Stimulated activated CD8-positive, alpha-beta memory T cell treated with anti-CD3 and anti-CD28 coated beads, Interleukin-7, amount 100 ng/mL, for 24 hours (primary cell): ENCODE measurements at regions not wholly inside any gene's neighbourhood (a gene's known extent, or its start where the extent isn't known, plus 50 kb on each side); places are given as distances from the start of the nearest gene placed in this dataset.
"Not testable (repeated sequence)": the region's sequence is repeated elsewhere in the genome, so short reads cannot be mapped to it uniquely, and the experiment has no call there.

Source experiments
- DNase-seq: peaks from one replicate; pipeline ENCODE4 v3.0.0-alpha.2; 2020; ENCODE audit warnings: low read depth

DNA sequence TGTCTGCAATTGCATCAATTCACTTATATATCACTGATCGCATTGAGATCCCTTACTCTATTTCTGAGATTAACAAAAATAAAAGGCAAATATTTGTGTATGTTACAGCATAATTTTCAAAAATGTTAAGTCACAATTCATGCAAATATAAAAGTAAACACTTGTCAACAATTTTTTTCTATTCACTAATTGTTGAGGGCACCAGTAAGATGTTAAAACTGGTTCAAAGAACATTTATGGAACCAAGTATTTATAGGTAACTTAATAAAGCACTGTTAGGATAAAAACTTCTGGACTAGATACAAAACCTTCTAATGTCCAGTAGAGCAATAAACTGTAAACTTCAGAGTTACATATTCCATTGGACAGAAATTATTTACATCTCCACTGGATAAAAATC is 586.1 kb upstream of the AUTS2 start:
- no peak for DNase-seq

GRCh38 chr7:69017208-69017607 is 581.1 kb upstream of the AUTS2 start:
- DNase-seq: no peak

DNA sequence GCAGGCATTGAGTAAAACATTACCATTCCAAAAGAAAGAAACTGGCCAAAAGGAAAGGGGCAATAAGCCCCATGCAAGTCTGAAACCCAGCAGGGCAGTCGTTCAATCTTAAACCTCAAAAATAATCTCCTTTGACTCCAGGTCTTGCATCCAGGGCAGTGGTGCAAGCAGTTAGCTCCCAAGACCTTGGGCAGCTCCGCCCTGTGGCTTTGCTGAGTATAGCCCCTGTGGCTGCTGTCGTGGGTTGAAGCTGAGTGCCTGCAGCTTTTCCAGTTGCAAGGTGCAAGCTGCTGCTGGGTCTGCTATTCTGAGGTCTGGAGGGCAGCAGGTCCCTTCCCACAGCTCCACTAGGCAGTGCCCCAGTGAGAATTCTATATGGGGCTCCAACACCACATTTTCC is 580.1 kb upstream of the AUTS2 start:
- no peak for DNase-seq

DNA sequence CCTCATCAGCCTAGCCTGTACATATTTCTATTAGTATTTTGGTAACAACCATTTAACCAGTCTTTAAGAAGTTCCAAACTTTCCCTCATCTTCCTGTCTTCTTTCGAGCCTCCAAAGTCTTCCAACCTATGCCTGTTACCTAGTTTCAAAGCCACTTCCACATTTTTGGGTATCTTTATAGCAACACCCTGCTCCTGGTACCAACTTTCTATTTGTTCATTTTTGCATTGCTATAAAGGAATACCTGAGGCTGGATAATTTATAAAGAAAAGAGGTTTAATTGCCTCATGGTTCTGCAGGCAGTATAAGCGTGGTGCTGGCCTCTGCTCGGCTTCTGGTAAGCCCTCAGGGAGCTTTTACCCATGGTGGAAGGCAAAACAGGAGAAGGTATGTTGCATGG is 578.8 kb upstream of the AUTS2 start:
- DNase-seq: no peak

DNA sequence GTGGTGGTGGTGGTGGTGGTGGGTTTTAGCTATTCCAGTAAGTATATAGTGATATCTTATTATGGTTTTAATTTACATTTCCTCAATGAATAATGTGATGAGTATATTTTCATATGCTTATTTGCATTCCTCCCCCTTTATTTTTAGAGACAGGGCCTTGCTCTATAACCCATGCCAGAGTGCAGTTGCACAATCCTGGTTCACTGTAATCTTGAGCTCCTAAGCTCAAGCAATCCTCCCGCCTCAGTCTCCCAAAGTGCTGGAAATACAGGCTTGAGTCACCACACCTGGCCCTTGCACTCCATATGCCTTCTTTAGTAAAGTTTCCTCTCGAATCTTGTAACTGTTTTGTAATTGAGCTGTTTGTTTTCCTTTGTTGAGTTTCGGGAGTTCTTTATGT is 577.7 kb upstream of the AUTS2 start:
- DNase-seq: no peak

GRCh38 chr7:69025249-69025648 is 573.0 kb upstream of the AUTS2 start:
- no peak for DNase-seq

GRCh38 chr7:69032848-69033247 is 565.4 kb upstream of the AUTS2 start:
- no peak for DNase-seq

DNA sequence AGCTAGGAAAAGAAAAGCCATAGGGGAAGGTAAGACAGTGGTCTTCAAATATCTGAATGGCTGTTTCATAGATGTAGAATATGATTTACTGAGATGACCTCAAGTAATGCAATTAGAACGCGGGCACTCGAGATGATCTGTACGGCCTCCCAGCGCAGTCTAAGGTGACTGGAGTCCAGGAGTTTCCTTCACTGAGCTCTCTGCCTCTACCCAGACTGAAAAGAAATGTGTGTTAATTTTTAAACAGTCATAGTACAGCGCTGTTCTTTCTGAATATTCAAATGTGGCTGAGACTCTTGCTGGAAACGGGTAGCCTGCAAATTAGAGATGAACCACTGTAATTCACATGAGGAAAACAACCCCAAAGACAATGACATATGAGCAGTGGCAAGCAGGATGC is 562.4 kb upstream of the AUTS2 start:
- DNase-seq: no peak

- no peak for DNase-seq
These were observed 562.0 kb upstream of the AUTS2 start for GRCh38 chr7:69036301-69036700.

GRCh38 chr7:69038915-69039314 is 559.4 kb upstream of the AUTS2 start:
- no peak for DNase-seq

DNA sequence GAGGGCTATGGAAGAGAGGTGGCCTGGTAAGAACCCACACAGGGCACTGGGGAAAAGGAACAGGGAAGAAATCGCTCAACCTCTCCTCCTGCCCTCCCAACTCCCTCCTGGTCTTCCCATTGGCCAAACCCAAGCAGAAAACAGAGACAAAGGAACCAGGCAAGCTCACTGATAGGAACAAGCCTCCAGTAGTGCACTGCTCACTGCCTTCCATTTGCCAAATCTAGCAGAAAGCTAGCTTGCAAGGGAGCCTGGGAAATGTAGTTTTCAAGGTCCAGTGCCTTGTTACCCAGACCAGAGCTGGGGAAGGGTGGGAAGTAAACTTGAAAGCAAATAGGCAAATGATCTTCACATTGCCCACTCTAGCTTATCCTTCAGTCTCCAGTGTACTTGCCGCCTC is 556.1 kb upstream of the AUTS2 start:
- no peak for DNase-seq

DNA sequence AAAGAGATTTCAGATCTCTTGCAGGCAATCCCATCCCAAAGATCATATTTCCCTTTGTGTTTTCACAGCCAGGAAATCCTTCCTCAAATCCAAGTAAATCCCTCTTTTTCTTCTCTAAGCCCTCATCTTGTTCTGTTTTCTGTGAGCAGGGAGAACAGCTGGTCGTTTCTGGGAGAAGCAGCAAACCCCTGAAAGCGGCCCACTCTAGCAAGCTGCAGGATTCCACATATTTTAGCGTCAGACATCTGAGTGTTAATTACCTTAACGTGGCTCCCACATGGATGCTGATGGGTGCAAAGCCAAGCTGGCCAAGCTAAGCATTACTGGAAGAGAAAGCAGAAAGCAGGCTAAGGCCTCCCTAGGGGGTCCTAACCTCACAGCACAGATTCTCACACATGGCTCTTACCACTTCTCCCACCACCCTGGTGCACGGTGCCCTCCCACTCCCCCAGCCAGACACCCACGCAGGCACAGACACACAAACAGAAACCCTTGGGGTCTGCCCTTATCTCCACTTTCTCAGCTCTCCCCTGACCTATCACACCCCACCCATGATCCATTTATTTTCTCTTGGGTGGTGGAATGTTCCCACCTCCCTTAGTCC is 551.0 kb upstream of the AUTS2 start:
- DNase-seq: no peak

- DNase-seq: no peak
These were observed 548.9 kb upstream of the AUTS2 start for GRCh38 chr7:69049326-69049725.

- no peak for DNase-seq
These were observed 545.8 kb upstream of the AUTS2 start for GRCh38 chr7:69052447-69052846.

DNA sequence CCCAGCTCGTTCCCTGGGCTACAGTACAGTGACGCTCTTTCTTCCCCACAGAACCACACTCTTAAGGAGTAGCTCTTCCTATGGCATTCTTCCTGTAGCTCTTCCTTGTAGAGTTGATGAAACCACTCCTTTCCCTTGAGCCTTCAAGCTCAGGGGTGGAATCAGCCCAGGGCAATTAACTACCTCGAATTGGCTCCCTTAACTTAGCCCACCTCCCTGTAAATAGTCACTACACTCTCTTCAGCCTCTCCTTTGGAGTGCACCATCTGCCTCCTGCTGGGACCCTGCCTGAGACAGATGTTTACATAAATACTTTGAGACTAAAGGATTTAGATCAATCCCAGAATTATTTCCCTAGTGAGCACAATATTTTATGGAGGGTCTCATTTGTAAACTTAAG is 537.8 kb upstream of the AUTS2 start:
- DNase-seq: no peak

- DNase-seq: no peak
These were observed 536.1 kb upstream of the AUTS2 start for GRCh38 chr7:69062020-69062765.

GRCh38 chr7:69067397-69067796 is 530.9 kb upstream of the AUTS2 start:
- DNase-seq: no peak

DNA sequence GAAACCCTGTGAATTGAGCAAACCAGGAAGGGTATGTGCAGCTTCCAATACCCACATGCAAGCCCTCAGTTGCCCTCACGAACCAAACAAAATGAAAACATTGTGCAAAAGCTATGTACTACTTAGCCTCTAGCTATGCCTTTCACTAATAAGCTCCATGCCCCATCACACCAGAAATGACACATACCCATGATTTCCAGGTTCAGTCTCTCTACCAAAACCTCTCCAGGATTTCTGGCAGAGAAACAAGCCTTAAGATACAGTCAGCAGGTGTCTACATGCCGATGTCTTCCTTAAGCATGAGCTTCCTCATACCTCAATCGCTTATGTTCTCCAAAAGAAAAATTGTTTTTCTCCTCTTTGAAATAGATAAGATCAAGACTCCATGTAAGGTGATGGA is 527.8 kb upstream of the AUTS2 start:
- DNase-seq: no peak

DNA sequence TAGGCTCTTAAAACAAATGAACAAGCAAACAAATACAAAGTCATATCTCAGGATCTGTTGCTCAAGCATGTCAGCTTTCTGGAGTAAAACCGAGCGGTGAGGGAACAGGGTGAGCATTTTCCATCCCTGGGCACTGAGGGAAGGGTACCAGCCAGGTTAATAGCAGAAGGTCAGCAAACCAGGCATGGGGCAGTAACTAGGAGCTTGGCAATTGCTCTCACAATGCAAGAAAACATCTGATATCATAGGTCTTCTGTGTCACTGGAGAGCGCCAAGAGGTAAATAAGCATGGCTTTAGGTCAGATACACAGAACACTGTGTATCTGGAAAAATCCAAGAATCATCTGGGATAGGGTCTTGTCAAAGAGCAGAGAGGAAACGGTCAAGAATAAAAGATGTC is 521.7 kb upstream of the AUTS2 start:
- no peak for DNase-seq

- DNase-seq: no peak
These were observed 519.1 kb upstream of the AUTS2 start for GRCh38 chr7:69078997-69079769.

DNA sequence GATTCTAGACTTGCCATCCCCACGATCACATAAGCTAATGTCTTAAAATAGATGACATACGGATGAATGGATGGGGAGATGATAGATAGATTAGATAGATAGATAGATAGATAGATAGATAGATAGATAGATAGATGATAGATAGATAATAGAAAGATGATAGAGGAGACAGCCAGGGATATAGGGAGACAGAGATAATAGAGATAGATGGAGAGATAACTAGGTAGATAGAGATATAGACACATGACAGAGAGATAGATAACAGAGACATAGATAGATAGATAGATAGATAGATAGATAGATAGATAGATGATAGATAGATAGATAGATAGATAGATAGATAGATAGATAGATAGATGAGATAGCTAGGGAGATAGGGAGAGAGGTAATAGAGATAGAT is 511.0 kb upstream of the AUTS2 start:
- DNase-seq: not testable (repeated sequence)

- no peak for DNase-seq
These were observed 510.1 kb upstream of the AUTS2 start for GRCh38 chr7:69088185-69088584.

DNA sequence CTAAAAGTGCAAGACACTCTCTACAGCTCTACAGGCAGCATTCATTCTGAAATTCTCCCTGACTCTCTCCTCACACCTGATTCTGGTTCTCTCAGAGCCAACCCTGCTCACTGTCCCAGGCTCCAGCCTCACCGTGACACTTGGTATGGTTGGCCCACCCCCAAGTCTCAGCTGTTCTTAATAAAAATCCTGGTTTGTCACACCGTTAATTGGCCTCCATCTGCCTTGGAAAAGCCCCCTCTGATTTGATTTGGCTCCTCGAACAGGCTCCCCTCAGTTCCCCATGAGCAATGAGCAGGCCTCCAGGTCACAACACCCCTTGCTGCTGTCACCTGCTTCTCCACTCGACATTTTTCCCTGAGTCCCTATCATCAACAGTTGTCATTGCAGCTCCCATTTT is 507.3 kb upstream of the AUTS2 start:
- no peak for DNase-seq
